DND-41 (cell line): ENCODE measurements at regions not wholly inside any gene's neighbourhood (a gene's known extent, or its start where the extent isn't known, plus 50 kb on each side); places are given as distances from the start of the nearest gene placed in this dataset.

ENCODE experiments used
- ATAC-seq: fragments of 200-7000 bp; cut with Tn5 transposase; 3 replicates; pipeline ENCODE4 v1.9.1; 2021; ENCODE audit warnings: low read depth; ENCODE audit not compliant: insufficient read depth
- DNase-seq: peaks from one replicate; pipeline ENCODE4 v3.0.0-alpha.2; 2020
- H2AFZ ChIP-seq: 2 replicates; pipeline ENCODE4 v1.6.0; 2012; ENCODE audit warnings: low read depth, low read length
- H3K27ac ChIP-seq: 2 replicates; pipeline ENCODE4 v1.5.1; 2012; ENCODE audit warnings: low read length, inconsistent platforms
- H3K27me3 ChIP-seq: fragments of 200-600 bp; sonication (generic); 2 replicates; pipeline ENCODE4 v1.6.0; 2012; ENCODE audit warnings: low read length, mild to moderate bottlenecking, inconsistent platforms; ENCODE audit not compliant: insufficient read depth, poor library complexity
- H3K36me3 ChIP-seq: 2 replicates; pipeline ENCODE4 v1.5.1; 2012; ENCODE audit warnings: low read length, inconsistent platforms; ENCODE audit not compliant: insufficient read depth
- H3K4me1 ChIP-seq: 2 replicates; pipeline ENCODE4 v1.5.1; 2012; ENCODE audit warnings: mild to moderate bottlenecking, low read length; ENCODE audit not compliant: insufficient read depth
- H3K4me2 ChIP-seq: 2 replicates; pipeline ENCODE4 v1.6.0; 2012; ENCODE audit warnings: mild to moderate bottlenecking, moderate library complexity, low read length, inconsistent platforms; ENCODE audit not compliant: insufficient read depth
- H3K4me3 ChIP-seq, 2 experiments: fragments of 200-600 bp in 1 of 2; shearing (Covaris generic) in 1 of 2; 2 replicates each; pipeline ENCODE4 v1.5.1; 2012 to 2016; ENCODE audit warnings: inconsistent platforms in 2 of 2, low read length in 2 of 2, mild to moderate bottlenecking in 2 of 2, low read depth in 1 of 2, moderate library complexity in 1 of 2
- H3K79me2 ChIP-seq: 2 replicates; pipeline ENCODE4 v1.6.0; 2012; ENCODE audit warnings: low read length, inconsistent platforms; ENCODE audit not compliant: insufficient read depth
- H3K9ac ChIP-seq: 2 replicates; pipeline ENCODE4 v1.6.0; 2012; ENCODE audit warnings: low read depth, mild to moderate bottlenecking, inconsistent platforms, low read length, moderate library complexity
- H3K9me3 ChIP-seq: 2 replicates; pipeline ENCODE4 v1.5.1; 2012; ENCODE audit warnings: low read length, moderate library complexity, mild to moderate bottlenecking, inconsistent platforms; ENCODE audit not compliant: insufficient read depth, severe bottlenecking
- H4K20me1 ChIP-seq: 2 replicates; pipeline ENCODE4 v1.6.0; 2012; ENCODE audit warnings: low read length; ENCODE audit not compliant: insufficient read depth
- CTCF ChIP-seq: IDR thresholded peaks from 2 replicates; pipeline ENCODE4 v1.5.1; 2012; ENCODE audit warnings: borderline replicate concordance, low read length, moderate library complexity, mild to moderate bottlenecking; ENCODE audit not compliant: poor library complexity, severe bottlenecking; ENCODE audit errors: extremely low read depth
- EZH2 ChIP-seq: IDR thresholded peaks from 3 replicates; pipeline ENCODE4 v1.6.1; 2012; ENCODE audit warnings: borderline replicate concordance, low read depth, mild to moderate bottlenecking, moderate library complexity, low read length, inconsistent platforms; ENCODE audit not compliant: severe bottlenecking

- Histone ChIP-seq H3K4me1 (peaks cover 8% of the 10 kb centered on the region), H3K27ac (peak overlapping the region; percentile 6; the same call in 1 of the 2 replicates), H3K4me2 (no peak overlapping the region), H2AFZ (peak overlapping the region; percentile 35), H4K20me1 (no peaks in the 10 kb centered on the region), H3K4me3 (no peak overlapping the region), H3K79me2 (no peaks in the 10 kb centered on the region), H3K9me3 (no peaks in the 10 kb centered on the region), H3K27me3 (no peaks in the 10 kb centered on the region), H3K9ac (no peak overlapping the region), H3K36me3 (no peaks in the 10 kb centered on the region)
- ATAC-seq (peak; percentile 59), DNase-seq (no peak)
- no peak for TF ChIP-seq EZH2
- no peak for TF ChIP-seq CTCF
Measured at GRCh38 chr1:182268669-182269068, 122.9 kb downstream of the GLUL start.

GRCh38 chr1:182264185-182264584 is 127.4 kb downstream of the GLUL start:
- H3K4me3 ChIP-seq, result no peak overlapping the region
- ATAC-seq, result no peak
- H3K36me3 ChIP-seq, result no peaks in the 10 kb centered on the region
- H3K9ac ChIP-seq, result no peak overlapping the region
- H2AFZ ChIP-seq, result no peak overlapping the region
- H3K4me1 ChIP-seq, result peaks cover 41% of the 10 kb centered on the region
- no peaks in the 10 kb centered on the region for H4K20me1 ChIP-seq
- H3K27me3 ChIP-seq, result no peaks in the 10 kb centered on the region
- TF ChIP-seq CTCF (no peak), EZH2 (no peak)
- DNase-seq, result no peak
- H3K4me2 ChIP-seq, result no peak overlapping the region
- no peak overlapping the region for H3K27ac ChIP-seq
- no peaks in the 10 kb centered on the region for H3K9me3 ChIP-seq
- no peaks in the 10 kb centered on the region for H3K79me2 ChIP-seq

- no peaks in the 10 kb centered on the region for H3K9me3 ChIP-seq
- no peak for ATAC-seq
- DNase-seq, result no peak
Measured at GRCh38 chr1:182263706-182264105, 127.9 kb downstream of the GLUL start.

More at GRCh38 chr1:182263706-182264105, 127.9 kb downstream of the GLUL start:
- Histone ChIP-seq H4K20me1 (no peaks in the 10 kb centered on the region), H3K79me2 (no peaks in the 10 kb centered on the region), H2AFZ (no peak overlapping the region), H3K9ac (no peak overlapping the region), H3K27ac (no peak overlapping the region), H3K4me3 (no peak overlapping the region), H3K27me3 (no peaks in the 10 kb centered on the region), H3K4me2 (no peak overlapping the region), H3K36me3 (no peaks in the 10 kb centered on the region), H3K4me1 (peaks cover 43% of the 10 kb centered on the region)
- no peak for TF ChIP-seq CTCF
- no peak for TF ChIP-seq EZH2
